HK-2 (cell line): ENCODE measurements at regions not wholly inside any gene's neighbourhood (a gene's known extent, or its start where the extent isn't known, plus 50 kb on each side); places are given as distances from the start of the nearest gene placed in this dataset.
A peak's percentile ranks its signal among the peaks of the same experiment; 100 is the strongest.

Experiments
- DNase-seq: peaks from one replicate; pipeline ENCODE4 v3.0.0-alpha.2; 2018; ENCODE audit not compliant: unreplicated experiment

DNA sequence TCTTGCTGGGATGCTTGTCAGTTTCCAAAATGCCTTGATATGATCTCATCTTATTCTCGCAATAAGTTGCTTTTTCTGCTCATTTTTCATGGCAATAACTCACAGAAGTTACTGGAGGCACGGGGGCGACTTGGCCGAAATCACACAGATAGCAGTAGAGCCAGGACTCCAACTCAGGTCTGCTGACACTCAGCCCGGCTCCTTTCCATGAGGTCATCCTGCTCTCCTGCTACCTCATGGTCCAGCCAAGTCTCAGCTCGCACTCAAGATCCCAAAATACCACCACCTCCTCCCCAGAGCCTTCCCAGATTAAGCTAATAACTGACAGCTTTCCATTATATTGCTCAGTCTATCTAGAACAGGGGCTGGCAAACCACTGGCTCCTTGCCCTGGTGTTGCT, 269.5 kb downstream of the MAP2K4 start:
- no peak for DNase-seq

DNA sequence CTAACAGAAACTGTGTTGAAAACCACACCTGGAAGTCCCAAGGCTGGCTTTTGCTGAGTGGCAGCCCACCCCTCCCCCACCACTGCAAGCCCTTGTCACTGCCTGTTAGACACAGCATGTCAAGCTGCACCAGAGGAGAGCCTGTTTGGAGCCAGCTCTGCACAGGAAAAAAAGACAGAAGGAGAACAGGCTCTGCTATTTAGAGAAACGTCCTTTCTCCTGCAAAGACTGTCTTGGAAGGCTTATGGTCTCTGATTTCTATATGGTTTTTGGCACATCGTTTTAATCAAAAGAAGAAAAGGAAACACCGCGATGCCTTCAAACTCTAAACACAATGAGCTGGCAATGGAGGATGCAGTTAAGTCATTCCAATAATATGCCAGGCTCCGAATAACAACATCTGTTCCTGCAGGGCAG, 275.5 kb downstream of the MAP2K4 start:
- no peak for DNase-seq

DNA sequence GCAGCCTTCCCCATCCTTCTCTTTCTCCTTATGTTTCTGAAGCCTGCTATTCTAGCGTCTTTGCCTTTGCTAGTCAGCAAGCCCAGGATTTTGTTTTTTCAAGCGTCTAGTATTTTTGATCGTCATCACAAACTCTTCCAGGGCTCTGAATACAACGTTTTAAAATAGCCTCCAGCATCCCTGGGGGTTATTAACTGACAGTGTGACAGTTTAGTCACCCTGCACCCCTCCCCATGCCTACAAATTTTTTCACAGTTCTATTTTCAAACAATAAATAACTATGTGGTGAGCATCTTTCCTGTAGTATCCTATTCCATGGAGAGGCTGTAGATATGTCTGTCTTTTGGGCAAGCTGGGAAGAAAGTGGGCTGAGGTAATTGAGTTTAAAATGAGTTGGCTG, 280.9 kb downstream of the MAP2K4 start:
- DNase-seq, result no peak

DNA sequence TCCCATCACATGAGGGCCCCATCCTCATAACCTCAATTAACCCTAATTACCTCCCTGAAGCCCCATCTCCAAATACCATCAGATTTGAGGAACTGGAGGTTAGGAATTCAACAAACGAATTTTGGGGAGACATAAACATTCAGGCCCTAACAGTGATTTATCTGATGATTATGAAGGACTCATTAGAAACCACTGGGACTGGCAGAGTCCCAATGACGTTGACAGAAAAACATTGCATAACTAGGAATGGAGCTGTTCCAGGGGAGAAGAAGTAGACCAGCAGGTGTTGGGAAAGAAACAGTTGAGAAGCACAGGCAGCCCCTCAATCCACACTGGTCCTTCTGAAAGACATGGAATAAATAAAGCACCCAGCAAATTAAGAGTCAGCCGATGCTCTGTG, 282.0 kb downstream of the MAP2K4 start:
- no peak for DNase-seq

DNA sequence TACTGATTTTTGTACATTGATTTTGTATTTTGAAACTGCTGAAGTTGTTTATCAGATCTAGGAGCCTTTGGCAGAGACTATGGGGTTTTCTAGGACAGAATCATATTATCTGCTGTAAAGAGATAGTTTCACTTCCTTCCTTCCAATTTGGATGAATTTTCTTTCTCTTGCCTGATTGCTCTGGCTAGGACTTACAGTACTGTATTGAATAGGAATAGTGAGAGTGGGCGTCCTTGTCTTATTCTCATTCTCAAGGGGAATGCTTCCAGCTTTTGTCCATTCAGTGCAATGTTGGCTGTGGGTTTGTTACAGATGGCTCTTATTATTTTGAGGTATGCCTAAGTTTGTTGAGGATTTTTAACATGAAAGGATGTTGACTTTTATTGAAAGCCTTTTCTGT, 290.1 kb downstream of the MAP2K4 start:
- DNase-seq, result no peak

DNA sequence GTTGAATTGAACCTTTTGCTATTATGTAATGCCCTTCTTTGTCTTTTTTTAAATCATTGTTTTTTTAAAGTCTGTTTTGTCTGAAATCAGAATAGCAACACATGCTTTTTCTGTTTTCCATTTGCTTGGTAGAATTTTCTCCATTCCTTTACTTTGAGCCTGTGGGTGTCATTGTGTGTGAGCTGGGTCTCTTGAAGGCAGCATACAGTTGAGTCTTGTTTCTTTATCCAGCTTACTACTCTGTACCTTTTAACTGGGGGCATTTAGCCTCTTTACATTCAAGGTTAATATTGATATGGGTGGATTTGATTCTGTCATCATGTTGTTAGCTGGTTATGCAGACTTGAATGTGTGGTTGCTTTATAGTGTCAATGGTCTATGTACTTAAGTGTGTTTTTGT, 292.0 kb downstream of the MAP2K4 start:
- no peak for DNase-seq

DNA sequence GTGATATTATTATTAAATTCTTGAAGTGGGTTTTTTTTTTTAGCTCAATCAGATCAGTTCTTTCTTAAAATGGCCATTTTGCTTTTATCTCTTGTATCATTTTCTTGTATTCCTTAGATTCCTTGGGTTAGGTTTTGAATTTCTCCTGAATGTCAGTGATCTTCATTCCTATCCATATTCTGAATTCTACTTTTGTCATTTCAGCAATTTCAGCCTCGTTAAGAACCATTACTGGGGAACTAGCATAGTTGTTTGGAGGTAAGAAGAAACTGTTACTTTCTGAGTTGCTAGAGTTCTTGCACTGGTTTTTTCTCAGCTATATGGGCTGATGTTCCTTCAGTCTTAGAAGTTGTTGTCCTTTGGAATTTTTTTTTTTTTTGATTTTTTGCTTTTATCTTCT, 293.1 kb downstream of the MAP2K4 start:
- DNase-seq, result no peak

DNA sequence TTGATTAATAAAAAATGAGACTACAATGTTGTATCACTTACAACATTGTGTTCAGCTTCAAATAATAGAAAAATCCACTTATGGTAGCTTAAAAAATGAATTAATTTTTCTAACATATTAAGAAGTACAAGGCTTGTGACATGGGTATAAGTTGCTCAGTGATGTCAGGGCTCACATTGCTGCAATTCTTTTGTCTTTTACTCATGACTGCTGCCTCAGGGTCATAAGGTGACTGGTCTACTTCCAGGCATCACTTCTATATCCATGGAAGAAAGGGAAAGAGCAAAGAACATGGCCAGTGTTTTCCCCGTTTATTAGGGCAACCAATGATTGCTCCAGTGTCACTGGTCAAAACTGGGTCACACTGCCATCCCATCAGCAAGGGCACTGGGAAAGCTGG, 295.3 kb downstream of the MAP2K4 start:
- DNase-seq, result no peak

DNA sequence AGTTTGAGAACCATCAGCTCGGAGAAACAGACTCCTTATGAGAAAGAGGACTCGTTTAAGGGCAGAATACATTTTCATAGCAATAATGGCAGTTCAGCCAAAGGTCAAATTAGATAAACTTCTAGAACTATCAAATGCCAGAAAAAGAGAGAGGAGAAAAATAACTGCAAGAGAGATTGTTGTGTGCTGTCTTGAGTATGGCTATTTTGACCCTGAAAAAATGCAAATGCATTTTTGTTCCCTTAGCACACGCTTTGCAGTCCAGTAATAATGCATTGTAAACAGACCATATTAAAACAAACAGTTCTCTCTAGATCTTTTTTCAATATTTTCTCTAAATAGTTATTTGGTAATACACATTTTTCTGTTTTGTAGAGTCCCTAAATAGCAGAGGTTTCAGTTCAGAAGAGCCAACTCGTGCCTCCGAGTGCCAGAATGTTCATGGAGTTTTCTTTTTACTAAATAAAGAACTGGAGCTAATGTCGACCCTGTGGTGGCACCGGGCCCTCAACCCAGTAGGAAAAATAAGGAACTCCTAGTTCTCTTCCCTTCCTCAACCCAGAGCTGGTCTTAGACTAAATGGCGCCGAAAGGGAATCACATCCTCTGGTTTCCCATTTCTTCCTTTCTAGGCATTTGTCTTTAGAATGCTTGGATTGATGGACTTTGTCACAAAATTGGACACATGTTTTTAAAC, 298.0 kb downstream of the MAP2K4 start:
- no peak for DNase-seq

DNA sequence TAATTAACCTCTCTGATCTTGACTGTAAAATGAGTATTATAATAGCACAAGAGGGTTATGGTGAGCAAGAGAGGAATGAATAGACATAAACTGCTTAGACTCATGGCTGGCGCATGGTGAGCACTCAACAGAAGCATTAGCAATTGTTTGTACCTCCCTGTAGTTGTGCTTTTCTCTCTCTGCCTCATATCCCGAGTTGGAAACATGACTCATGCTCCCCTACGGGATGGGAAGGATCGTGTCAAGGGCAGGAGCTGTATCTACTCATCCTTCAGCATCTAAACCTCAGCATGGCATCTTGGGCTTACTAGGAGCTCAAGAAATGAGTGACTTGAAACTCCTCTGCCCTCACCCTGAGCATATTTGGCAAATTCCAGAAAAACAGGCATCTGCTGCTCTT, 299.6 kb downstream of the MAP2K4 start:
- no peak for DNase-seq

DNA sequence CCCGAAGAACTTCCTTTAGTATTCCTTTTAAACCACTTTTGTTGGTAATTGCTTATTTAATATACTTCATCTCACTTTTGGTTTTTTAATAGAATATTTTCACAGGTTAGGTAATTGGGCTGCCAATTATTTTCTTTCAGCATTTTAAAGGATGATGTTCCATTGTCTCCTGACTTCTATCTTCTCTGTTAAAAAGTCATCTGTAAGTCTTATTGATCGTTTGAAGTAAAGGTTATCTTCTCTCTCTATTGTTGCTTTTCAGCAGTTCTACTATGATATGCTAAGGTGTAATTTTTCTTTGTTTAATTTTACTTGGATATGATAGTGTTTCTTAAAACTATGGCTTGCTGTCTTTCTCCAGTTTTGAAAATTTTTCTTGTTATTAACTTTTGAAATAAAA, 307.5 kb downstream of the MAP2K4 start:
- no peak for DNase-seq

DNA sequence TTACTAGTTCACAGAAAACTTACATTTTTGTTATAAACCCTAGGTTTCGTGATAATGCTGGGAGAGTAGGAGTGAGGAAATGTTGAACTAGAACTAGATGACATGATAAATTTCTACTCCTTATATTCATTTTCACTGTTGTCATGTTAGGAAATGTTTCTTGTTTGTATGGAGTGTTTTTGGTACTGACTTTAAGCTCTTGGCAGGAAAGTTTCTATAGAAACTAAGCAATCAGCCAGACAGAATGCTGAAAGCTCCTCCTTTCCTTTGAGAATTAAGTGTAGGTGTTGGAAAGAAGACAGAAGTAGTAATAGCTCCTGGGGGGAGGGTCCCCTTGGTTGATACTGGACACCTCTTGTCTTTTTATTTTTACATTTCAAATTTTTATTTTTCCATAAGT, 309.8 kb downstream of the MAP2K4 start:
- DNase-seq, result no peak

DNA sequence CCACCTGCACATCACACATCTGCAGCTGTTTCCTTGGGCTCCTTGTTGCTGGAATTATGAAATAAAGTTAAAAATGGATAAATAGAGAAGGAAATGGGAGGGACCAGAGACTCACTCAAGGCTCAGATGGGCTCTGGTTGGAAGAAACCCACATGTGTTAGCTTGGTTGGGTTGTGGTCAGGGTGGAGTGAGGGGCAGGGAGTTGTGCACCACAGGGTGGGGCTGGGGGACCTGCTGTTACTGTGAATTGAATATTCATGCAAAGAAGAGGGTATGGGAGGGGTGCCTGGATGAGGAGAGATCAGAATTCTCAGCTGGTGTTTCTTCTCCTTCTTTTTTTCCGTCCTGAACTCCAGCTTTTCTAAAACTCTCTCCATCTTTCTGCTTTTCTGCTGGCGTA, 320.7 kb downstream of the MAP2K4 start:
- no peak for DNase-seq

DNA sequence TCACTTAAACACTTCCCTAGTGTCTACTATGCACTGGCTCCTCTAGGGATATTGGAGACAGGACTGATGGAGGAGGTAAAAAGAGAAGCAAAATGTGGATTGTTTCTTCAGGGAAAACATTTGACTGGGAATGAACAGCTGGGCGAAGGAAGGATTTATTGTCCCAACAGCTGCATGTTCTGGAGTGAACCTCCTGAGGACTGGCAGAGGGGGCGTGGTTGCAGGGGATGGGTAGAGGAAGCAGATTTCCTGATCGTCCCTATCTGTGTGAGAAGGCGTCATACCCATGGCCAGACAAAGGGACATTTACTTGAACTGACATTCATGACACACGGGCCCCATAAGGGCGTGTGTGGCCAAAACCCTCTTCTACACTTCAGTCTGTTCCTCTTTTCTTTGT, 321.5 kb downstream of the MAP2K4 start:
- DNase-seq, result no peak

DNA sequence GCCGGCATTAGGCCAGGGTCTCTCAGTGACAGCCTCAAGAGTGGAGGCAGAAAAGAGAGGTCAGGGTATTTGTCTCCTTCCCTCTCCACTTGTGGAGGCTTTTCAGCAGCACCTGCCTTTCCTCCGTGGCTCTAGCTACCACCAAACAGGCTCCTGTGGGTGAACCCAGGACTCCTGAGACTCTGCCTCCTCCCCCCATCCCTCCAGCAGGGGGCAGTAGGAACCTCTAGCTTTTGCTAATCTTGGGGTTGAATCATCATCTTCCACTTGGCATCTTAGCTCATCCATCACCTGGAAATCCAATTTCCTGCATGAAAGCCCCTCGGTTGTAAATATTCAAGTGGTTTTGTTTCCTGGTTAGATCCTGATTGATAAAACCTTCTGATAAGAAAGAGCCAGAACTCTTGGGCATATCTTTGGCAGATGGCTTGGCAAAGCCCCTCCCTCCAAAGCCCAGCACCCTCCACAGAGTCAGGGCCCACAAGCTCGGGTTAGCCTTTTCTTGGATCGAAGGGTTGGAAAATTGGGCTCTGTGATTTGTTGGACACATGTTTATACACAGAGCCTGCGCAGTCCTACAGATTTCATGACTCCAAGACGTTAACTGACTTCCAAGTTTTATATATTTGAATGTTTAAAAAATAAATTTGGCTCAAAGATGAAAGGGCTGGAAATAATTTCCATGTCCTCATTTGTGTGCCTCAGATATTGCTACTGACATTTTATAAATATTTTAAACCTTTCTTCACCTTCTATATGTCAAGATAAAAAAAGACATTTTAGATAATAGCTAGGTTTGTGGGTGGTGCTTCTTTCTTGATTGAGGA, 322.1 kb downstream of the MAP2K4 start:
- peak; percentile 1 for DNase-seq

DNA sequence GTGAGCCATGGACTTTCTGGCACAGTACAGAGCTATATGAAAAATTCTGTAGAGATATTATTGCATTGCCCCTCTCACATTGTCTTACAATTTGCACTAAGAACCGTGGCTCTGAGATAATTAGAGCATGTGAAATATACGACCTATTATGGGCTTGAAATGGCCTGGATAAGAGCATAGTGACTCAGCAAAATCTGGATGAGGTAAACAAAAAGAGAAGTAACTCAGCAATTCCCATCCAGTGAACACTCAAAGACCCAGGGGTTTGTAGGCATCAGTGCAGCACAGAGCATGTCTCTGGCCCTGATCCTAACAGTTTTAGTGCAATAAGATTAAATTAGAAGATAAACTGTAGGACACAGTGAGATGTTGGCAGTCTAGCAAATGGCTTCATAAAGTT, 317.2 kb upstream of the MYOCD start:
- DNase-seq, result no peak

DNA sequence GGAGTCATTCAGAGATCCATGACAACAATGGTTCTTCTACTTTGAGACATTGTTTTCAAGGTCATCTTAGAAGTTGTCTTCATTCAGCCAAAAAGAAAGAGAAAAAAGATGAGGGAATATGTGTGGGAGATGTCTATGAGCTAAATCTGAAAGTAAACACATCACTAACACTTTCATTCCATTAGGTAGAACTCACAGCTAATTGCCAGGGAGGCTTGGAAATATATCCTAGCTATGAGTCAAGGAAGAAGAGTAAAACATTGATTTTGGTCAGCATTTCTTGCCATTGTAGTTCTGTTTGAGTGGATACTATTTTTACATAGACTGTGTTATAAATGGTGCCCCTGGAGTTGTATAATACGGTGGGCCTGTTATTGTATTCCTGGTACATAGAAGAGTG, 316.4 kb upstream of the MYOCD start:
- no peak for DNase-seq

DNA sequence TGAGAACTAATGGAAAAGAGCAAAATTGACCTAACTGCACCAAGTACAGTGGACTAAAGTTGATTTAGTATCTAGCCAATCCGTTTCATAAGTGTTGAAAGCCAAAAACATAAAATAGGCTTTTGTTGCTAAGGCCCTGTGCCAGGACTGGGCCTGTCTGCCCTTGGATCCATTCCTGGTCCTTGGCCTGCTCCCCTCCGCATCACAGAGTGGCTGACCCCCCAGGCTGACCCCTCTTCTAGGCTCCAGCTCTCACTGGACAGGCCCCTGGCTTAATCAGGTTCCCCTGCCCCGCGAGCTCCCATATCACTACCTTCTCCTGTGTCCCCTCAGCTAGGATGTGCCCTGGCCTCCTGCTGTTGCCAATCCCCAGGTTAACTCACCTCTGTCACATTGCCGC, 313.6 kb upstream of the MYOCD start:
- DNase-seq, result no peak

DNA sequence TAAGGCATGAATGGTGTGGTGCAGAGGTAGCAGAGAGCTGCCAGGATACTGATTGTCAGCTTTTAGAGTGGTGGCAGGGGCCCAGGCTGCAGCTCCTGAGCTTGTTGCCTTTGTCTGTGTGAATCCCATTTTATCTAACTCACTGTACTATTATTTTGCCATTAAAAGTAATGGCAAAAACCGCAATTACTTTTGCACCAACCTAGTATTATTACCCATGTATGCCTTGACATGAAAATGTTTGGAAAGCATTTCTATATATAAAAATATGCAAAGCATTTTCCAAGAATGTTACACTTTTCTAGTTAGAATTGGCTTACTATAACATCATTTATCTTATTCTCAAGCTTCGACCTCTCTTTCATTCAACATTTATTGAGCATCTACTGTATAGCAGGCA, 308.1 kb upstream of the MYOCD start:
- DNase-seq, result no peak

DNA sequence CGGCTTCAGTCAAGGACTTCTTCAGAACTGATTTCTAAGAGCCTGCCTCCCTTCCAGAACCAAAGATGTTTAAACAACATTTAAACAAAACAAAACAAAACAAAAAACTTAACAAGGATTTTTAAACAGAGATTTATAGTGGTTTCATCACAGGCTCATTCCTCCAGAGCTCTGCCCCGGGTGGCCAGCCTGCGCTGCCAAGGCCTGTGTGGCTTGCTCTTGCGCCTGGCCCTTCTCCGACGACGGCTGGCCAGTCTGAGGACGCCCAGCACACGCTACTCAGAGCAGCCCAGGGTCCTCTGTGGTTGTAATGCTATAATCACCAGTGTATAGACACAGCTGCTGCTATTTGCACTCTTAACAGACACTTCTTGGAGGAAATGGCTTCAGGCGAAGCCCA, 307.2 kb upstream of the MYOCD start:
- no peak for DNase-seq

DNA sequence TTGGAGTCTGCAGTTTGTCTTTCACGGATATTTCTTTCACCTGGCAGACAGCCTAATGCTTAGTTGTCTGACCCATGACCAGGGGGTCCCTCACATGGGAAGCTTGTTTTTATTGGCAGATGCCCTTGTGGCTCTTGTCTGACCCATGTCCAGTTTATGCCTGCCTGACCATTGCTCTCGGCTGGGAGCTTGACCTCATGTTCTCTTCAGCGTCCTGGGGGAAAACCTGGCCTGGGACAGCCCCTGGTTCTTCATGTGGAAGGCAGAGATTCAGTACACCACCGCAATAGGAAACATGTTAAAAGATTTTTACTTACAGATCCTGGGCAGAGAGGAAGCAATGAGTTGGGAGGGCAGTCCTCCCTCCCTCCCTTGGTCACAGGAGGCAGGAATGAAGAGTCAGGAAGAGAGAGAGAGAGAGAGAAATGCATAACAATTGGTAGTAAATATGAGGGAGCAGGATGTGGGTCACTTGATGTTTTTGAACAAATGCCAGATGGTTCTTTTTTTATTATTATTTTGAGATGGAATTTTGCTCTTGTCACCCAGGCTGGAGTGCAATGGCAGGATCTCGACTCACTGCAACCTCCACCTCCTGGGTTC, 302.7 kb upstream of the MYOCD start:
- DNase-seq, result no peak

DNA sequence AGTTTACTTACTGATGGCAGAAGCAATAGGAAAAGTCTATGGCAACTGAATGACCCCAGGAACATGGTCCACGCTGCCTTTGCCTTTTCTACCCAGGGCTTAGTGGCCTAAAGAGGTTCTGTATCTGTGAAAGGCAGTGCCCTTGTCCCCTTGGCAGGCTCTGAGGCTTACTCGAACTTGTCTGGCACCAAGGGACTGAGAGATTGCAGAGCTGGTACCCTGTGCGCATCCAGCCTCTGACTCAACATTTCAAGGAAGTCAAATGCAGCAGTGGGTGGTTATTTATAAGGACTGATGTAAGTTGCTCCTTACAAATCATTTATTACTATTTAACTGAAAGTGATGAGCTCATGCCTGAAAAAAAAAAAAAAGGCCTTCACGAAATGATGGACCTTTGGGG, 299.9 kb upstream of the MYOCD start:
- DNase-seq, result no peak

DNA sequence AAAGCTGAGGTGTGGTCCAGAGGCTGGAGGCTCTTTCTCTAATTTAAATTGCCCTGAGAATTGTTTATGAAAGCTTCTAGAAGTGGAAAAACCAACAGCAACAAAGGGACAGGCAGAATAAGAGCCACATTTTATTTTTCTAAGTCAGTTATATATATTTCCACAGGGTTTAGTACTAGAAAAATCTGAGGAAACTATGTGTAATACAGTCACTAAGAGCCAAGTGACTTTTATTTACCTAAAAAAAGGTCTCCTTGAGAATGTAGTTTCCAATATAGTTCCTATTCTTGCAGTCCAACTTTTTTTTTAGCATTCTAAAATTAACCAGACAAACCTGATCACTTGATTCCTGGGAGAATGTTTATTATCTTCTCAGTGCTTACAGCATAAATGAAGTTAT, 296.6 kb upstream of the MYOCD start:
- DNase-seq, result no peak
